ENCODE measurements at regions not wholly inside any gene's neighbourhood (a gene's known extent, or its start where the extent isn't known, plus 50 kb on each side); places are given as distances from the start of the nearest gene placed in this dataset.

DNA sequence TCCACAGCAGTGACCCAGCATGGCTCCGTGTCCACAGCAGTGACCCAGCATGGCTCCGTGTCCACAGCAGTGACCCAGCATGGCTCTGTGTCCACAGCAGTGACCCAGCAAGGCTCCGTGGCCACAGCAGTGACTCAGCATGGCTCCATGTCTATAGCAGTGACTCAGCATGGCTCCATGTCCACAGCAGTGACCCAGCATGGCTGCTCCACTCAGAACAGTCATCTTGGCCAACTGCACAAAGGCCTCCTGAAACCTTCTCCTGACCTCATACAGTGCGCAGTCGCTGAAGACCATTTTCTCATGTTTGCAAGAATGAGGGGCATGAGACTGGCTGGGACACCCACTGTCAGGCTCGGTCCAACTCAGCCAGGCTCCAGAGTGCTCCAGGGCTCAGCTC, 333.4 kb upstream of the RAB6C start:
- DNase-seq: no peak

DNA sequence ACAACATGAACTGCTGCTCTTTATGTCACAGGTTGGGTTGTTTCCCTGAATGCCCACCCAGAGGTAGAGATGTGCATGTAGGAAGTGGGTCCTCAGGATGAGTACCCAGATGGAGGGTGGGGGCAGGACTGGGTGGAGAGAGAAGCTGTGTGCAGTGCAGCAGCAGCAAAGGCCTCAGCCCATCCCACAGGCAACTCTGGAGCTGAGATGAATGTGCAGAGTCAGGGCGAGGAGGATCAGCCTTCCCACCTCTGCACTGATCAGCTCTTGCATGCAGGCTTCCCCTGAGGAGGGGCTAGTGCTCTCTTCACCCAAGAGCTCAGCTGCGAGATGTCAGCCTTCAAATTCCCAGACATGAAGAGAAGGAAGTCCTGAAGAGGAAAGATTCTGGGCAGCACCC, 326.2 kb upstream of the RAB6C start:
- DNase-seq: no peak

DNA sequence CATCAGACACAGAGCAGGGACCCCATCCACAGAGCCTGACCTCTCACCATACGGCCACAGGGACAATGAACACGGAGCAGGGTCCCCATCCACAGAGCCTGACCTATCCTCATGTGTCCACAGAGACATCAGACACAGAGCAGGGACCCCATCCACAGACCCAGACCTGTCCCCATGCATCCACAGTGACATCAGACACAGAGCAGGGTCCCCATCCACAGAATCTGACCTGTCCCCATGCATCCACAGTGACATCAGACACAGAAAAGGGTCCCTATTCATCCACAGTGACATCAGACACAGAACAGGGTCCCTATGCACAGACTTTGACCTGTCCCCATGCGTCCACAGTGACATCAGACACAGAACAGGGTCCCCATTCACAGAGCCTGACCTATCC, 325.1 kb upstream of the RAB6C start:
- no peak for DNase-seq

DNA sequence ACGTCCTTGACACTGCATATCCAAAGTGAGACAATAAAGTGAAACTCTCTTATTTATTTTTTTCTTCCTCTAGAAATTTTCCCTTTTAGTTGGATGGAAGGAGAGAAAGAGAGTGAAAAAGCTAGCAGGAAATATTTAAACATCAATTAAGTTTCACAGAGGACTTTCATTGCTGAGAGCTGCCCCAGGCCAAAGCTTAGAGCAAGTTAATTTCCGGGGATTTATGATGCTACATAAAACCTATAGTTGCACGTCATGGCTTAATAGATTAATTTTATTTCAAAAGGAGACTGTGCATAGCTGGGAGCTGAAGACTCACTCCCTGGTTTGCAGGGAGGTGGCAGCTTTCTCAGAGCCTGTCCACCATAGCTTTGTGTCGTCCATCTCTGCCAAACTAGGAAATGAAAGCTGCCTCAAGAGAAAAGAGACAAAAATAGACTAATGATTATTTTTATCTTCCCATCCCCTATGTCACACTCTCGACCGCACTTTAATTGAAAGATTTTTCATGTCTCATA, 323.3 kb upstream of the RAB6C start:
- no peak for DNase-seq

DNA sequence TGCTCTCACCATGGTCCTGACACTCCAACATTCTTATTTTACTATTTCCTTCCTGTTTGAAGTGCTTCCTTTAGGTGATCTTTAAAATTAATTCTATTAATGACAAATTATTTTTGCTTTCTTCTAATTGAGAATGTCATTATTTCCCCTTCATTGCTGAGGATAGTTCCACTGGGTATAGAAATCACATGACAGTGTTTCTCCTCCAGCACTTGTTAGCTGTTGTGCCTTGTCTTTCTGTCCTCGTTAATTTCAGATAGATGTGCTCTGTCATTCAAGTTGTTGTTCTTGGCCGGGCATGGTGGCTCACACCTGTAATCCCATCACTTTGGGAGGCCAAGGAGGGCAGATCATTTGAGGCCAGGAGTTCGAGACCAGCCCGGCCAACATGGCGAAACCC, 321.0 kb upstream of the RAB6C start:
- no peak for DNase-seq

DNA sequence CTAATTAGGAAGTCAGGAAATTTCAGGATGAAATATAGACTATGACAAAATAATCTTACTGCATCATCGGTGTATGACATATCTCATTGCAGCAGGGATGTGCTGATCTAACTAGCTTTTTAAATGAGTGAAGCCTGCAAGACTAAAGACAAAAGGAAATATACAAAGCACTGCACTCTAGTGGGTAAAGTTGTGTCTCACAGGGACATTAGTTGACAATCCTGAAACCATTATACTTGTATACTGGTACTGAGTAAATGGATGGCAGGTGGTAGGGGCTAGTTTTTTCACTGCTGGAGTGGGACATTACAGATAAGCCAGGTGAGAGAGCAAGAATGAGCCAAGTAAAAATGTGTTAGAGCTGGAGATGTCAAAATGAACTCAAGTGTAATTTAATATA, 317.5 kb upstream of the RAB6C start:
- no peak for DNase-seq

DNA sequence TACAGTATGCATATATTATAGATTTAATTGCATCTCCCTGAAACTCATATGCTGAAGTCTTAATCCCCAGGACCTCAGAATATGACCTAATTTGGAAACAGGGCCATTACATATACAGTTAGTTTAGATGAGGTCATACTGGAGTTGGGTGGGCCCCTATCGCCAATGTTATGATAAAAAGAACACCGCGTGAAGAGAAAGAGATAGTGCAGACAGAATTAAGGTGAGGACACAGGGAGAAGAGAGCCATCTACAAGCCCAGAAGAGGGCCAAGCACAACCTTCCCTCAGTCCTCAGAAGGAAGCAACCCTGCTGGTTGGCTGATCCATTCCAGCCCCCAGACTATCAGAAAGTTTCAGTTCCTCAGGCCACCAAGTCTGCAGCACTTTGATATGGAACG, 311.9 kb upstream of the RAB6C start:
- DNase-seq: no peak

DNA sequence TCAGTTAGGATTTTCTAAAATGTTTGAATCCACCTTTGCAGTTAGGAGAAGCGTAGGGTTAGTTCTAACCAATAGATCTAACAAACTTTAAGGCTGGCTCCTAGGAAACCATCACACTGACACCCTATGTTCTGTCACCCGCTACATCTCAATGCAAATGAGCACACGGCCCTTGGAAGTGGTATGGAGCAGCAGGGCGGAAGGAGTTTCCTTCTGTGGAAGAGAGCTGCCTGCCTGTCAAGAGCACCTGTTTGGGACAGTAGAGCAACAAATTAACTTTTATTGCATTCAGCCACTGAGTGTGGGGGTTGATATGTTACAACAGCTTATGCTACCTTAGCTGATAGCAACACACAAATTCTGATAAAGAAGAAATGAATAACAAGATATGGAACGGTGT, 306.9 kb upstream of the RAB6C start:
- no peak for DNase-seq

DNA sequence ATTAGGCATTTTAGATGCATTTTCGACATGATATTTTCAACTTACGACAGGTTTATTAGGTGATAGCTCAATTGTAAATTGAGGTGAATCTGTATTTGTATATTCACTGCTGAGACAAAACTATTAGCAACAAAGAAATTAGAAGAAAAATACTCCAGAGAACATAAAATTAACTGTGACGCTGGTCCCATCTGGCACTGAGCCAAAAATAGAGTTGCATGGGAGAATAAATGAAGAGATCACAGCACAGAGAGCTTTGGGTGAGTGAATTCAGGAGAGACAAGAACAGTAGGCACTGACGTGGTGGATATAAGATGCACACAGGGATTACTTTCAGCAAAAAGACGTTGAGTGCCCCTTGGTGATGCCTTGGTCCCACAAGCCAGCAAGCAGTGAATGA, 306.2 kb upstream of the RAB6C start:
- DNase-seq: no peak

DNA sequence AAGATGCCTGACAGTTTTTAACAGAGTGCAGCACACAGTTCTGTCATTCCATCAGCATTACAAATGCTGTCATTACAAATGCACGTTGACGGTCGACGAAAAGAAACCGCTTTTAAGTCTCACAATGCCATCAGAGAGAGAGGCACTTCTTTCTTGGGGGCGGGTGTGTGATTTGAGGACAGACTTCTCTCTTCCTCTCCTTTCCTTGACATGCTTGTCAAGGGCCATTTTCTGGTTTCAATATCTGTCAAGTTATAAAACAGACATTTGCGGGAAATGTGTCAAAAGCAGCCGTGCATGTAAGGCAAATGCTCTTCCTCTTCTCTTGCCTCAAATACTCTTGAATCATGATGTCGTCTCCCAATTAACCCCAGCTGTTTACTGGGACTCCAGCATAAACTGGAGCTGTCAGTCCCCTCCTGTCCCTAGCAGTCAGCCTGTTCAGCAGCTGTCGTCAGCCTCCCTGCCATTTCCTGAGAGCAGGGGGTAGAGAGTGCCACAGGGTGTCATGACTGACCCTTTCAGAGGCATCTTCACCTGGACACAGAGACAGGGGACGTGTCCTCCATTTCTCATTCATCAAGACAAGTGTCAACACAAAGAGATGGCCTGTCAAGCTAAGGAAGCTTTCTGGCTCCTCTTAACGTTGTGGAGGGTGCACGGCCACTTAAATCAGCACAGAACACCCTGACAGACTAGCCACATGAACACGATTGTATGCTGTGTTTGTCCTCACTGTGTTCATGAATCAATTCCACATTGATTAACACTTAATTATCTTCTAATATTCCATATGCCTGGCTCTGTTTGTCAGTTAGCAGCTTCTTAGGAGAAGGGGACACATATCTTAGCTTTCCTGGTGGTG, 305.4 kb upstream of the RAB6C start:
- peak; percentile 16 for DNase-seq

DNA sequence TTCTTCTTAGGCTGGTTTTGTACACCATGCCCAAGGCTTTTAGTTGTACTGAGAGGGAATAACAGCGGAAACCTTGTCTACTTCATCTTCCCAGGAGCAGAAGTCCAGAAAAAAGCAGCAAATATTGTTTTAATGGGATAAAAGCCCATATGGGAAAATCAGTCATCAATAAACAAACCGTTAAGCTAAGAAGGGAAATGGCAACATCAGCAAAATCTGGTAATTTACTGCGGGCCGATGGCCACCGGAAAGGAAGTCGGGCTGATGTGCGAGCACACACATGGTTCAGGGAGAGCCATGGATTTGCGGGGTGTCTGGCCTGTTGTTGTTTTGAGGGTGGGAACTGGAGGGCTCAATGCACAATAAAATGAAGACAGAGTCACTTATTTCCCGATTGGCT, 300.7 kb upstream of the RAB6C start:
- DNase-seq: no peak

DNA sequence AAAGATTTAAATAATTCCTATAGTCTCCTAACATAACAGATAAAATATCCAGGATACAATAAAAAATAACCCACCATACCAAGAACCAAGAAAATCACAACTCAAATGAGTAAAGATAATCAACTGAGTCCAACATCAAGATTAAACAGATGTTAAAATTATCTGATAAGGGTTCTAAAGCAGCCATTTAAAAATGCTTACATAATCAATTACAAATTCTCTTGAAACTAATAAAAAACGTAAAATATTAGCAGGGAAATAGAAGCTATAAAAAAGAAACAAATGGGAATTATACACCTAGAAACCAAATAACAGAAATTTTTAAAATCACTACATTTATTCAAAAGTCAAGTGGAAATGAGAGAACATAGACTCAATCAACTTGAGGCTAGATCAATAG, 297.7 kb upstream of the RAB6C start:
- DNase-seq: no peak

DNA sequence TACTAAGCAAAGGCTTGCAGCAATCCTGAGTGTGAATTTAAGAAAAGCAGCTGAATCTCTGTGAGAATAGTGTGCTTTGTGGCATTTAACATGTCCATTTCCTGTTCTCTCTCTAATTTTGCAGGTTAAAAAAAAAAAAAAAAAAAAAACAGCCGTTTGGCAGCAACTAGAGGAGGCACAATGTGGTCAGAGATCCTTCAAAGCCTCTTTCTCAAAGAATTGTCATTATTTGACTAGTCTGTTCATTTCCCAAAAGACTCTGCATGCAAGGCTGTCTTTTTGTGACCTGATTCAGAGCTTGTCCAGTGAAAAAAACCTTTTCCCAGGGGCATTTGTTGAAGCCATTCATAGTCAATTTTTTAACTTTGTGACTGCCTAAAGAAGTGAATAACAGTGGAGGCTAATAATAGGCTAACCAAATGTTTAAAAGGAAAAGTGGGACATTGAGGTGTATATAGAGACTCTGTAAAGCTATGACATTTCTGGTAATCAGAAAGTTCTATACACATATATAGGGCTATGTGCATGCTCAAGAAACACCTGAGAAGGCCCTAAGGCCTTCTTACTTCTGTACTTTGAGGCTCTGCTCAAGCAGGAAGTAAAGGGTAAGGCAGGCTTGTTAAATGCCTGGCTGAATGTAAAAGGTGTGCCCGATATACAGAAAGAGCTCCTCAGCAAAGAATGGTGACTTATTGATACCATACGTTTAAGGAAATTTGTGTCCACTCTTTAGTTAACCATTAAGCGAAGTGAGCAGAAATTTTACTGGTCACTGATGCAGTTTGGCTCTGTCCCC, 289.6 kb upstream of the RAB6C start:
- no peak for DNase-seq

DNA sequence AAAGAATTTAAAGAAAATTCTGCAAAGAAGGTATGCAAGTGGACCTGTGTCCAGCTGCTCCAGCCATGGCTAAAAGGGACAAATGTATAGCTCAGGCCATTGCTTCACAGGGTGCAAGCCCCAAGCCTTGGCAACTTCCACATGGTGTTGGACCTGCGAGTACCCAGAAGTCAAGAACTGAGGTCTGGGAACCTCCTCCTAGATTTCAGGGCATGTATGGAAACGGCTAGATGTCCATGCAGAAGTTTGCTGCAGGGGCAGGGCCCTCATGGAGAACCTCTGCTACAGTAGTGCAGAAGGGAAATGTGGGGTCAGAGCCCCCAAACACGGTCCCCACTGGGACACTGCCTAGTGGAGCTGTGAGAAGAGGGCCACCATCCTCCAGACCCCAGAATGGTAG, 284.0 kb upstream of the RAB6C start:
- DNase-seq: no peak

DNA sequence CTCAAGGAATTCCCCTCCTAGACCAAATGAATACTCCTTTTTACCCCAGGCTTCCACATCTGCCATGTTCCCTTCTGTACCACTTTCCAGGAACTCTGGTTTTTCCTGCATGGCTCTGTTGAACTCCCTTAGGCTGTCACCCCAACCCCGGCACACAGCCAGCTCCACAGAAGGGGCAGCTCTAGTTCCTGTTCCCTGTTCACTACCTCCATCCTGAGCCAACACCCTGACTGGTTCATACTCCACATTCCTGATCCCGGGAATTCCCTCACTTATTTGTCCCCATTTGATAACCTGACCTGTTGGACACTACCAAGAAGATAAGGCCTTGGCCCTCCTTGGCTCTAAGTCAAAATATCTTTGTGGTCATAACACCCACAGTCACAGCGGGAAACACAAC, 280.9 kb upstream of the RAB6C start:
- no peak for DNase-seq

DNA sequence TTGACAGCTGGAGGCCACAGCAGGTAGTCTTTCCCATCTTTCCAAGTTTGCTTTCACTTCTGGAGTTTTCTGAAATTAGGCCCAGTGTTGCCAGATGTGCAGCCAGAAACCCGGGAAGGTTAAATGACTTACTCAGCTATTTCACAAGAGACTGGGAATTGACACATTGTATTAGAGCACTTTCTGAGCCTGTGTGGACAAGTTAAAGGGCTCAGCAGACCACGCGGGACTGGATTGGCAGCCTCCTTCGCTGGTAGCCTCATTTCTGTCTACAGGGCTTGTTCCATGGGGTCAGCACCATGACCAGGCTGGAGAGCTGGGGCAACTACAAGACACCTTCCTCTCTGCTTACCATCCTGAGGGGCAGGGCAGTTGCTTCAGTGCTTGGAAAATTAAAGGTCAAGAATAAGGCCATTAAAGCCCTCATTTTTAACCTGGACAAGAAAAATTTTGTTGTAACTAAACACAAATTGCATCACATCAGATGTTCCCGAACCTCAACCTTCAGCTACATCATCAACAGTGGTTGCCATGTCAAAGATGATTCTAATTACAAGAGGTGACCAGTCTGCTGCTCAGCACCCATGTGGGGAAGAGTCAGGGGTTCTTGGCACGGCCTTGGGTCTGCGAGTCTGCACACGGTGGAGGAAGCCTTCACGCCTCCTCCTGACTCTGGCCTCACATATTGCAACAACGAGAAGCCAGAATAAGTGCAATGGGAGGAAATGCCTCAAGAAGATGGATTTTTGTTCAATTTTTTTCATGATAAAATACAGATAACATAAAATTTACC, 279.5 kb upstream of the RAB6C start:
- no peak for DNase-seq

DNA sequence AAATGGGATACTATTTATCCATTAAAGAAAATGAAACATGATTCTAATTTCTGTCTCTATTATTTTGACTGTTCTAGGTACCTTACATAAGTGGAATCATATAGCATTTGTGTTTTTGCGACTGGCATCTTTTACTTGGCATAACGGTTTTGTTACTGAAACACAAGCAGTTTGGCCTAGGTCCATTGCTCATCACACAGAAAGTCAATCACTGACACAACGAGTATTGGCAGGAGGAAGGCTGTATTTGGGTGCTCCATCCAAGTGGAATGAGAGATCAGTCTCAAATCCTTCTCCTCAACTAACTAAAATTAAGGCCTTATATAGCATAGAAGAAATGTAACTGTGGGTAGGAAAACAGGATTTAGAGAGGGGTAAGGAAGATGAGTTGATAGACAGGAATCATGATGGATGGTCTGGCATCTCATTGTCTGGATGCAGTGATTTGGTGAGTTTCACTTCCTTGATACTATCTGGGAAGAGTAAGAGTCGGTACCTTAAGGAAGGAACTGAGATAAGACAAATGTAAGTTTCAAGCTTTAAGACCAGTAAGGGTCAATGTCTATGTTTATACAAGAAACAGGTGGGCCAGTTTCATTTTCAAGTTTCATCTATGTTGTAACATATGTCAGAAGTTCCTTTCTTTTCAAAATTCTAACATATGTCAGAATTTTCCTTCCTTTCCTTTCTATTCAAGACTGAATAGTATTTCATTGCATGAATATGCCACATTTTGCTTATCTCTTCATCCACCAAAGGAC, 276.9 kb upstream of the RAB6C start:
- no peak for DNase-seq

DNA sequence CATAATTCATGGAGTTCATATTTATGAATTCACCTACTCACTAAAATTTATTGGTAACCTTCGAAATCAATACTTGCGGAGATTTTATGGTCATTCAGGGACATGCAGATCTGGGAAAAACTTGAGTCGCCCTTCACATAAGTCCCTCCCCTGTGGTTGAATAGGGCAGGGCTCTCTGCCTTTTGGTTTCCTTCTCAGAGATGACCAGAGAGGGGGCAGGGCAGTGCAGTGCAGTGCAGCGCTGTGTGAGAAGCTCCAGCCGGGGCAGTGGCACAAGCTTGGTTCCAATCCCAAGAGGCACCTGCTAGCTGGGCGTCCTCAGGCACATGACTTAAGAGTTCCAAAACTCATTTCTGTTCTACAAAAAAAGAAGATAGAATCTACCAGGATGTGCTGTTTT, 274.4 kb upstream of the RAB6C start:
- DNase-seq: no peak

DNA sequence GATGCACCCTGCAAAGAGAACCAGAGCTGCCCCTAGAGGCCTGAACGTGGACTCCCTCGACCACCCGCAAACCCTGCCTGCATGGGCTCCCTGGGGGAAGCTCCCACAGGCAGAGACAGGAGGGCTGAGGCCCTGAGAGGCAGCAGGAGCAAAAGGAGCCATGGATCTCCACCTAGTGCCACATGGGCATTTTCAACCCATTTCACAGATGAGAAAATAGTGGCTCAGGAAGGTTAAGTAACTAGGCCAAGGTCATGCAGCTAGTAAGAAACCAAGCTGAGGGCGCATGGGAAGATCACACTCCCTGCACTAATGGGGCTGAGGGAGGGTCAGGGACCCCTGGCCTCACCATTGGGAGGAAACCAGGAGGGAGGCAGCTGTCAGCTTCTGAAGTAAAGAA, 271.7 kb upstream of the RAB6C start:
- no peak for DNase-seq

DNA sequence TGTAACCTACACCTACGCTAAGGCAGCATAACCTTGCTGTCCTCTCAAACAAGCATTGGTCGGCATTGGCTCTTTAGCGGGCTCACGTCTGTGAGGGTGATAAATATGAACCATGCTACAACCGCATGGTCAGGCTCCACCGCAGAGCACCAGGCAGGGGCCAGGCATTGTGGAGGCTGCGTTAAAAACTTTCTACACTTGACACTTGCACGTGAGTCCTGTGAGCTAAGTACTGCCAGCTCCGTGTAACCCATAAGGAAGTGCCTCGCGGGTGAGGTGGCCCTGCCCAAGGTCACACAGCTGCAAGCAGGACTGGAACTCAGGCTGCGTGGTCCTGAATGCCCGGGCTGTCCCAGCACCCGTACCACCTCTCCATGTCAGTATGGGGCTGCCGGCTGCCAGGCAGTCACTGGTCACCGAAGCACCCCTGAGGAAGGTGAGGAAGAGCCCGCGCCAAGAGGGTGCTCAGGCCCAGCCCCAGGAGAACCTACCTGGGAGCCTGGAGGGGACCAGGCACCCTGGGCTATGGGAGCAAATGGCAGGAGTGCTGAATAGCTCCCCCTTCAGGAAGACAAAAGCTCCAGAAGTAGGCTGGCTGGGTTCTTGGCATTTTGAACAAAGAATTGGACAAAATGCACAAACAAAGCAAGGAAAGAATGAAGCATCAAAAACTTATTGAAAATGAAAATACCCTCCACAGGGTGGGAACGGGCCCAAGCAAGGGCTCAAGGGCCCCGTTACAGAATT, 271.1 kb upstream of the RAB6C start:
- no peak for DNase-seq

DNA sequence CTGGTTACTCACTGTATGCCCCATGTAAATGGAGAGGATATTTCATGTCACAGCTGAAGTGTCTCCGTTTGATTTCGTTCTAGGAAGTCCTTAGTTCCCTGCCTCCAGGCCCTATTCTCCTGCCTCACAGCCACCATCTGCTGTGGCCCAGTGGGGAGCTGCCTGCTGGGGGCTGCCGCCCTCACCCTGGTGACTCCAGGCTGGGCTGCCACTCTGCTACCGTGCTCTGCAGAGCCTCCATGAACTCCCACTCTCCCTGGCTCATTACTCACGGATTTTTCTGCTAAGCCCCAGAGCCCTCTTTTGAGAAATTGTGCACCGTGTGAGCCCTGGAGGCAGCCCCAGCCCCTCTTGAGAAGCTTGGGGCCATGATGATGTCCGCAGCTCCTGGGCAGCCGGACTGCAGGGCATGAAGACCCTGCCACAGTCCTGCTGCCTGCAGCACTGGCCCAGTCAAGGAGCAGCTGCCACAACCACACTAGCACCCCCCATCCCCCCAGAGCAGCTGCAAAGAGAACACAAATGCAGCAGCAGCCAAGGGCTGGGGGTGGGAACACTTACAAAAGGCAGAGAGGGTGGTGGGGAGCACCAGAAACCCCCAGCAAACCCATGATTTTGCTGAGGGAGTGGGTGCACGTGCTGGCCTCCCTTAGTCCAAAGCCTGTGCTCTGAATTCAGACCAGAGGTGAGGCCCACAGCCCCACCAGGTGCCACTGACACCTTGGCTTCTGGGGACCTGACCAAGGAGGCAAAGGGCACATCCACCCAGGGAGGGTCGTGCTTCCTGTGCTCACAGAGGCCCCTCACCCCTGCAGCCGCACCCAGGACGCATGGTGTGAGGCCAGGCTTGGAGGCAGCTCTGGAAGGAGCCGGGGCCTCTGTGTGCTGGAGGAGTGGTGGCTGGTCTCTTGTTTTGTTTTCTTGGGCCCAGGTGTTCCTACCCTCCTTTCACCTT, 270.2 kb upstream of the RAB6C start:
- DNase-seq: no peak
